ENCODE measurements at regions not wholly inside any gene's neighbourhood (a gene's known extent, or its start where the extent isn't known, plus 50 kb on each side); places are given as distances from the start of the nearest gene placed in this dataset.
A peak's percentile ranks its signal among the peaks of the same experiment; 100 is the strongest.

GRCh38 chr7:115679976-115680375 is 350.6 kb downstream of the TFEC start:
- no peak overlapping the region for H3K56ac ChIP-seq (replicated peaks; ENCODE audit: insufficient read length, low read depth, low read length)
- no peak overlapping the region for H3K14ac ChIP-seq (ENCODE audit: insufficient read length)
- H4K91ac ChIP-seq (replicated peaks; ENCODE audit: insufficient read length, low read length): no peak overlapping the region
- no peaks in the 10 kb centered on the region for H3K79me2 ChIP-seq (ENCODE audit: control insufficient read depth in 1 of 2, insufficient read depth in 2 of 2, low read length in 2 of 2)
- H2BK5ac ChIP-seq (ENCODE audit: low read depth, low read length): no peak overlapping the region
- CTCF ChIA-PET (ENCODE audit: partially characterized antibody): interaction anchor here (0.6 to 2.3 kb wide), 27 partner anchors 11 to 1598 kb away, joined by 3 to 18 read pairs (median 4); partner anchors contain the start of gene FOXP2
- DNase-seq (ENCODE audit: low read depth in 1 of 2, low spot score in 2 of 2): no peak
- H3K36me3 ChIP-seq (ENCODE audit: control insufficient read depth in 2 of 4, insufficient read depth in 4 of 4, low read length in 3 of 4): no peaks in the 10 kb centered on the region
- no peak overlapping the region for H2BK15ac ChIP-seq (ENCODE audit: low read length)
- FAIRE-seq: peak; percentile 81
- H4K20me1 ChIP-seq (replicated peaks in 1 of 2; ENCODE audit: control insufficient read depth in 1 of 2, insufficient read depth in 2 of 2, low read length in 2 of 2): no peaks in the 10 kb centered on the region
- peaks cover 0 to 6% (median 1%) of the 10 kb centered on the region in 4 experiments; a peak in 2 of 7 replicates for H3K4me1 ChIP-seq (replicated peaks in 1 of 4; ENCODE audit: control insufficient read depth in 3 of 4, insufficient read depth in 4 of 4, low read length in 3 of 4)
- no peak overlapping the region for H2BK12ac ChIP-seq (ENCODE audit: low read depth, low read length)
- H2BK120ac ChIP-seq (replicated peaks; ENCODE audit: low read depth, low read length): no peak overlapping the region
- peaks cover 0 to 1% (median 0%) of the 10 kb centered on the region in 4 experiments; a peak in 1 of 7 replicates for H3K27me3 ChIP-seq (replicated peaks in 1 of 4; ENCODE audit: control insufficient read depth in 3 of 4, extremely low read depth in 1 of 4, insufficient read depth in 3 of 4, low read length in 3 of 4)
- H2AFZ ChIP-seq (ENCODE audit: low read length): no peak overlapping the region
- no peak overlapping the region for H2AK5ac ChIP-seq (ENCODE audit: low read depth, low read length)
- no peaks in the 10 kb centered on the region for H3K9me3 ChIP-seq (ENCODE audit: insufficient read depth in 2 of 2, low read depth in 1 of 2, low read length in 1 of 2)
- H3K23me2 ChIP-seq (ENCODE audit: low read depth, low read length): no peaks in the 10 kb centered on the region
- 68% methylated on average over 2 of the region's 2 CpGs; no CpG with 5 or more reads in 1 of the 2 experiments for WGBS, 2 experiments (ENCODE audit: extremely low coverage in 1 of 2, insufficient coverage in 1 of 2, insufficient read length in 1 of 2, insufficient replicate concordance in 2 of 2, low coverage in 1 of 2, low lambda C conversion rate in 2 of 2, missing lambda C conversion rate in 1 of 2)
- no peak overlapping the region for H3K4me3 ChIP-seq (ENCODE audit: extremely low read depth in 1 of 4, insufficient read depth in 2 of 4, low read depth in 3 of 4, low read length in 4 of 4)
- no peak overlapping the region for H4K5ac ChIP-seq (ENCODE audit: insufficient read length, low read depth, low read length)
- no peak overlapping the region for H3K27ac ChIP-seq (ENCODE audit: low read depth, low read length)
- no peak overlapping the region for H3K23ac ChIP-seq (ENCODE audit: insufficient read length)
- H2BK20ac ChIP-seq (ENCODE audit: low read length): no peak overlapping the region
- H3K18ac ChIP-seq (ENCODE audit: extremely low read depth, low read length): no peak overlapping the region
- no peak overlapping the region for H4K8ac ChIP-seq (ENCODE audit: extremely low read depth, insufficient read depth, low read length)
- no peaks in the 10 kb centered on the region; the same call in 1 of the 2 replicates for H3K79me1 ChIP-seq (ENCODE audit: low read depth, low read length)
- no peak overlapping the region for H3K4ac ChIP-seq (replicated peaks; ENCODE audit: insufficient read length, low read depth, low read length)
- no peak overlapping the region for H3K4me2 ChIP-seq (ENCODE audit: insufficient read depth in 1 of 2, low read depth in 2 of 2, low read length in 2 of 2)
- H3K9ac ChIP-seq (replicated peaks in 1 of 4; ENCODE audit: extremely low read depth in 1 of 4, low read depth in 3 of 4, low read length in 3 of 4): no peak overlapping the region
- POLR2A ChIA-PET (ENCODE audit: partially characterized antibody): no interaction called here
- TF ChIP-seq EP300 (IDR thresholded peaks at IDR 0.05; ENCODE audit: borderline replicate concordance in 1 of 2, low read depth in 2 of 2, low read length in 2 of 2): no peak
- TF ChIP-seq CTCF (IDR thresholded peaks at IDR 0.05; ENCODE audit: control extremely low read depth in 1 of 3, insufficient read depth in 1 of 3, low read depth in 1 of 3, low read length in 3 of 3): peak in 2 of 3 experiments; percentile 25 to 55; a peak in 2 of 4 replicates
- TF ChIP-seq CHD1 (IDR thresholded peaks at IDR 0.05; ENCODE audit: low read depth, low read length): no peak
- TF ChIP-seq RXRA (IDR thresholded peaks at IDR 0.05; ENCODE audit: insufficient read depth, low read depth, low read length): no peak
- no peak for TF ChIP-seq SUZ12 (IDR thresholded peaks at IDR 0.05; ENCODE audit: low read length)
- TF ChIP-seq RAD21 (IDR thresholded peaks at IDR 0.05 in 1 of 2, conservative IDR thresholded peaks at IDR 0.05 in 1 of 2; ENCODE audit: low read depth in 2 of 2, low read length in 2 of 2): peak; percentile 55 to 56
- no peak for TF ChIP-seq CTBP2 (IDR thresholded peaks at IDR 0.05; ENCODE audit: borderline replicate concordance, insufficient read depth, insufficient read length, low read length)
- no peak for TF ChIP-seq KDM1A (IDR thresholded peaks at IDR 0.05; ENCODE audit: borderline replicate concordance, low read length)
- no peak for TF ChIP-seq GTF2F1 (IDR thresholded peaks at IDR 0.05; ENCODE audit: borderline replicate concordance, low read depth, low read length)
- no peak for TF ChIP-seq BACH1 (IDR thresholded peaks at IDR 0.05; ENCODE audit: low read length)
- TF ChIP-seq CREB1 (IDR thresholded peaks at IDR 0.05): no peak
